CD14-positive monocyte (primary cell): ENCODE measurements at regions not wholly inside any gene's neighbourhood (a gene's known extent, or its start where the extent isn't known, plus 50 kb on each side); places are given as distances from the start of the nearest gene placed in this dataset.

ENCODE experiments used
- DNase-seq, 3 donors: peaks; one replicate each; pipeline ENCODE4 v3.0.0-alpha.2; 2011 to 2022
- H2AFZ ChIP-seq: 2 replicates; pipeline ENCODE4 v1.6.0; 2012; ENCODE audit warnings: mild to moderate bottlenecking, low read depth, low read length, inconsistent platforms; ENCODE audit not compliant: insufficient read depth, poor library complexity, severe bottlenecking
- H3K27ac ChIP-seq, 2 donors: 1 replicate in 1 of 2; 2 replicates in 1 of 2; pipeline ENCODE4 v1.5.1; 2012 to 2013; ENCODE audit warnings: low read length in 2 of 2, control low read depth in 1 of 2, inconsistent platforms in 1 of 2, low read depth in 1 of 2, mild to moderate bottlenecking in 1 of 2
- H3K27me3 ChIP-seq, 2 donors: one replicate each; pipeline versions ENCODE4 v1.6.0 to v1.6.1; 2011 to 2013; ENCODE audit warnings: low read length in 2 of 2; ENCODE audit not compliant: control insufficient read depth in 2 of 2, insufficient read depth in 2 of 2
- H3K36me3 ChIP-seq, 2 donors: replicated peaks in 1 of 2; 1 replicate in 1 of 2; 2 replicates in 1 of 2; pipeline versions ENCODE4 v1.5.1 to v1.6.1; 2012 to 2013; ENCODE audit warnings: low read length in 2 of 2, control low read depth in 1 of 2, inconsistent platforms in 1 of 2, mild to moderate bottlenecking in 1 of 2; ENCODE audit not compliant: insufficient read depth in 2 of 2, control insufficient read depth in 1 of 2
- H3K4me1 ChIP-seq, 2 donors: 1 replicate in 1 of 2; 2 replicates in 1 of 2; pipeline versions ENCODE4 v1.5.1 to v1.6.1; 2012 to 2013; ENCODE audit warnings: low read length in 2 of 2, control low read depth in 1 of 2, inconsistent platforms in 1 of 2, mild to moderate bottlenecking in 1 of 2, moderate library complexity in 1 of 2; ENCODE audit not compliant: insufficient read depth in 2 of 2, control insufficient read depth in 1 of 2
- H3K4me2 ChIP-seq: replicated peaks from 2 replicates; pipeline ENCODE3; 2012; ENCODE audit warnings: low read length, moderate library complexity, mild to moderate bottlenecking; ENCODE audit not compliant: poor library complexity, severe bottlenecking; ENCODE audit errors: extremely low read depth
- H3K4me3 ChIP-seq, 3 experiments: fragments of 200-600 bp in 1 of 3; sonication (generic) in 1 of 3; replicated peaks in 1 of 3; 1 replicate in 2 of 3; 2 replicates in 1 of 3; pipeline ENCODE4 v1.5.1; 2011 to 2013; ENCODE audit warnings: low read length in 3 of 3, mild to moderate bottlenecking in 3 of 3, control low read depth in 2 of 3, low read depth in 2 of 3, inconsistent platforms in 1 of 3, moderate library complexity in 1 of 3
- H3K79me2 ChIP-seq: 2 replicates; pipeline ENCODE4 v1.6.0; 2012; ENCODE audit warnings: mild to moderate bottlenecking, control low read depth, inconsistent platforms, low read length, moderate library complexity; ENCODE audit not compliant: insufficient read depth
- H3K9ac ChIP-seq: 2 replicates; pipeline ENCODE4 v1.6.0; 2017; ENCODE audit warnings: low read length, mild to moderate bottlenecking; ENCODE audit not compliant: insufficient read depth, poor library complexity, severe bottlenecking
- H3K9me3 ChIP-seq, 2 donors: replicated peaks in 1 of 2; 1 replicate in 1 of 2; 2 replicates in 1 of 2; pipeline versions ENCODE4 v1.5.1 to v1.6.1; 2012 to 2013; ENCODE audit warnings: low read length in 2 of 2, control low read depth in 1 of 2; ENCODE audit not compliant: control insufficient read depth in 1 of 2, insufficient read depth in 1 of 2
- H4K20me1 ChIP-seq: 2 replicates; pipeline ENCODE4 v1.6.0; 2012; ENCODE audit warnings: mild to moderate bottlenecking, low read length, control low read depth, moderate library complexity; ENCODE audit not compliant: insufficient read depth
- H3K27ac Mint-ChIP-seq, 7 donors: one replicate each; pipeline ENCODE4 v1.8.0; 2020; ENCODE audit warnings: mild to moderate bottlenecking in 7 of 7, mixed read lengths in 7 of 7, moderate library complexity in 6 of 7, inconsistent platforms in 2 of 7
- H3K27me3 Mint-ChIP-seq, 3 donors: one replicate each; pipeline ENCODE4 v1.8.0; 2021 to 2022; ENCODE audit warnings: low read depth in 3 of 3, mild to moderate bottlenecking in 3 of 3, mixed read lengths in 3 of 3, moderate library complexity in 3 of 3, inconsistent platforms in 1 of 3
- H3K36me3 Mint-ChIP-seq, 2 donors: one replicate each; pipeline ENCODE4 v1.8.0; 2020; ENCODE audit warnings: mixed read lengths in 2 of 2, inconsistent platforms in 1 of 2, mild to moderate bottlenecking in 1 of 2
- H3K4me1 Mint-ChIP-seq: one replicate; pipeline ENCODE4 v1.8.0; 2020; ENCODE audit warnings: mild to moderate bottlenecking, mixed read lengths
- H3K4me3 Mint-ChIP-seq, 2 donors: one replicate each; pipeline ENCODE4 v1.8.0; 2020; ENCODE audit warnings: mild to moderate bottlenecking in 2 of 2, mixed read lengths in 2 of 2, moderate library complexity in 1 of 2
- H3K9me3 Mint-ChIP-seq, 7 donors: one replicate each; pipeline ENCODE4 v1.8.0; 2020 to 2022; ENCODE audit warnings: mixed read lengths in 7 of 7, mild to moderate bottlenecking in 6 of 7, moderate library complexity in 6 of 7, inconsistent platforms in 2 of 7
- WGBS: methylation state at CpG from one replicate; pipeline ENCODE4 v1.1.5; 2013; ENCODE audit warnings: missing lambda C conversion rate; ENCODE audit not compliant: insufficient coverage; 5-methylcytosine and 5-hydroxymethylcytosine counted together
- intact Hi-C, 2 donors: fragments of 100-400 bp; cut with micrococcal nuclease; formaldehyde crosslinking; loops; one replicate each; pipeline versions ENCODE4 v1.15.0 to v1.15.1; 2023
- TF ChIP-seq, protein P1 (sequence below): fragments of 200-600 bp; IDR thresholded peaks from one replicate; pipeline ENCODE4 v1.8.0; 2022; ENCODE audit warnings: antibody characterized with exemption, mild to moderate bottlenecking

DNA sequence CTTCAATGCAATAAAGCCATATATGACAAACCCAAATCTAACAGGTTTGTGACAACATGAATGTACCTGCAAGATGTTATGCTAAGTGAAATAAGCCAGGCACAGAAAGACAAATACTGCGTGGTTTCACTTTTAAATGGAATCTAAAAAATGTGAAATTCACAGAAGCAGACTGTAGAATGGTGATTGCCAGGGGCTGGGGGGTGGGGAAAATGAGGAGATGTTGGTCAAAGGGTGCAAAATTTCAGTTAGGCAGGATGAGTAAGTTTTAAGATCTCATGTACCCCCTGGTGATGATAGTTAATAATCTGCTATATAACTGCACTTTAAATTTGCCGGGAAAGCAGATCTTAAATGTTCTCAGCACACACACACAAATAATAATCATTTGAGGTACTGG, 160.5 kb downstream of the PTBP2 start:
- H4K20me1 ChIP-seq: no peaks in the 10 kb centered on the region
- H3K4me2 ChIP-seq: no peak overlapping the region
- WGBS: 90% methylated on average over 1 of the region's 2 CpGs
- Mint-ChIP-seq H3K36me3 (no peaks in the 10 kb centered on the region), H3K27ac (no peak overlapping the region), H3K4me3 (no peak overlapping the region), H3K4me1 (no peaks in the 10 kb centered on the region), H3K27me3 (peaks cover 1 to 2% (median 2%) of the 10 kb centered on the region in 3 donors), H3K9me3 (peaks cover 0 to 8% (median 3%) of the 10 kb centered on the region in 7 donors)
- H3K27me3 ChIP-seq: no peaks in the 10 kb centered on the region
- no peak overlapping the region for H3K27ac ChIP-seq
- H3K9ac ChIP-seq: no peak overlapping the region
- intact Hi-C loops: no loop called here
- no peak overlapping the region for H3K4me3 ChIP-seq
- no peak for DNase-seq
- no peaks in the 10 kb centered on the region for H3K4me1 ChIP-seq
- TF ChIP-seq, protein P1, sequence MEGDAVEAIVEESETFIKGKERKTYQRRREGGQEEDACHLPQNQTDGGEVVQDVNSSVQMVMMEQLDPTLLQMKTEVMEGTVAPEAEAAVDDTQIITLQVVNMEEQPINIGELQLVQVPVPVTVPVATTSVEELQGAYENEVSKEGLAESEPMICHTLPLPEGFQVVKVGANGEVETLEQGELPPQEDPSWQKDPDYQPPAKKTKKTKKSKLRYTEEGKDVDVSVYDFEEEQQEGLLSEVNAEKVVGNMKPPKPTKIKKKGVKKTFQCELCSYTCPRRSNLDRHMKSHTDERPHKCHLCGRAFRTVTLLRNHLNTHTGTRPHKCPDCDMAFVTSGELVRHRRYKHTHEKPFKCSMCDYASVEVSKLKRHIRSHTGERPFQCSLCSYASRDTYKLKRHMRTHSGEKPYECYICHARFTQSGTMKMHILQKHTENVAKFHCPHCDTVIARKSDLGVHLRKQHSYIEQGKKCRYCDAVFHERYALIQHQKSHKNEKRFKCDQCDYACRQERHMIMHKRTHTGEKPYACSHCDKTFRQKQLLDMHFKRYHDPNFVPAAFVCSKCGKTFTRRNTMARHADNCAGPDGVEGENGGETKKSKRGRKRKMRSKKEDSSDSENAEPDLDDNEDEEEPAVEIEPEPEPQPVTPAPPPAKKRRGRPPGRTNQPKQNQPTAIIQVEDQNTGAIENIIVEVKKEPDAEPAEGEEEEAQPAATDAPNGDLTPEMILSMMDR: no peak
- no peaks in the 10 kb centered on the region for H3K79me2 ChIP-seq
- no peaks in the 10 kb centered on the region for H3K36me3 ChIP-seq
- H2AFZ ChIP-seq: no peak overlapping the region
- H3K9me3 ChIP-seq: peaks cover 0 to 5% of the 10 kb centered on the region in 2 donors

DNA sequence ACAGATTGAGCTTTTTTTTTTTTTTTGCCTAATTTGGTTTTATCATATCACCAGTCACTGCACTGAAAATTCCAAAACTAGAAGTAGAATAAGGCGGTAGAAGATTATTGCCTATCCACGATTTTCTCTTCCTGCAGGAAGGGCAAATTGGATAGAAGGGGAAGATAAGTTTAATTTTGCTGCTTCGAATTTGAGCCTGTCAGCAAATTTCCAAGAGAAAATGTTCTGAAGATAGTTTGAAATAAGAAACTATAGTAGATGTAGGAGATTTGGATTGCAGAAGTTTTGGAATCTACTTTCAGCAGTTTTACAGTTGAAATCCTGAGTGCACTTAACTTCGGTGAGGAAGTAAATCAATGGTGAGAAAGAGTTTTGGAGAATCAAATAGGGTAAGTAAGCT, 164.9 kb downstream of the PTBP2 start:
- peaks cover 0 to 3% (median 1%) of the 10 kb centered on the region in 3 donors for H3K27me3 Mint-ChIP-seq
- H3K4me1 ChIP-seq: no peaks in the 10 kb centered on the region

More for the DNA sequence above, 164.9 kb downstream of the PTBP2 start:
- Mint-ChIP-seq H3K4me3 (no peak overlapping the region), H3K27ac (no peak overlapping the region), H3K9me3 (peaks cover 0 to 8% (median 2%) of the 10 kb centered on the region in 7 donors), H3K4me1 (no peaks in the 10 kb centered on the region), H3K36me3 (no peaks in the 10 kb centered on the region)
- Histone ChIP-seq H2AFZ (no peak overlapping the region), H4K20me1 (no peaks in the 10 kb centered on the region), H3K36me3 (no peaks in the 10 kb centered on the region), H3K4me2 (no peak overlapping the region), H3K4me3 (no peak overlapping the region), H3K9ac (no peak overlapping the region), H3K27ac (no peak overlapping the region), H3K27me3 (no peaks in the 10 kb centered on the region), H3K9me3 (peaks cover 0 to 5% of the 10 kb centered on the region in 2 donors), H3K79me2 (no peaks in the 10 kb centered on the region)
- intact Hi-C loops: no loop called here
- DNase-seq: no peak
- TF ChIP-seq, protein P1: no peak
- 92% methylated on average over 2 of the region's 4 CpGs for WGBS
